UCSD-AML1 (cell line): ENCODE measurements at regions not wholly inside any gene's neighbourhood (a gene's known extent, or its start where the extent isn't known, plus 50 kb on each side); places are given as distances from the start of the nearest gene placed in this dataset.
A peak's percentile ranks its signal among the peaks of the same experiment; 100 is the strongest.
"Not testable (repeated sequence)": the region's sequence is repeated elsewhere in the genome, so short reads cannot be mapped to it uniquely, and the experiment has no call there.

ENCODE experiments used
- DNase-seq: peaks from one replicate; lab custom pipeline; 2025; ENCODE audit not compliant: unreplicated experiment; lab: John Stamatoyannopoulos, UW

DNA sequence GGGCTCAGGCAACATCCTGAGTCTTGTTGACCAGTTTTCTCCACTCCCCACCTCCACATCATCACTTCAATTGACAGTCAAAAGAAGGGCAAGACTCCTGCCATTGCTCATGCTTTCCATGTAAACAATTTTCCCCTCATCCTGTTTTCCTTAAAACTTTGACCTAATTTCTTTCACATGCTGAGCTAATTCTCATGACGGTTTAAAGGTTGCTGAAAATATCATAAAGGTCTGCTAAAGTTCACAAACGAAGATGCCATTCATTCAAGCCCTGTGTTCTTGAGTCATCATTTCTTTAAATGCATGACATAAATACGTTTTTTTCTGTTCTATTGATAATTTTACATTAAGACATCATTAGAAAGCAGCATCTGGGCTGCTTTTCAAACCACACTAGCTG is 353.9 kb downstream of the NKX6-1 start:
- DNase-seq, result no peak

DNA sequence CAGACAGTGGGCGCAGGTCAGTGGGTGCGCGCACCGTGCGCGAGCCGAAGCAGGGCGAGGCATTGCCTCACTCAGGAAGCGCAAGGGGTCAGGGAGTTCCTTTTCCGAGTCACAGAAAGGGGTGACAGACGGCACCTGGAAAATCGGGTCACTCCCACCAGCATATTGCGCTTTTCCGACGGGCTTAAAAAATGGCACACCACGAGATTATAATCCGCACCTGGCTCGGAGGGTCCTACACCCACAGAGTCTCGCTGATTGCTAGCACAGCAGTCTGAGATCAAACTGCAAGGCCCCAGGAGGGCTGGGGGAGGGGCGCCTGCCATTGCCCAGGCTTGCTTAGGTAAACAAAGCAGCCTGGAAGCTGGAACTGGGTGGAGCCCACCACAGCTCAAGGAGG is 372.2 kb downstream of the NKX6-1 start:
- DNase-seq, result not testable (repeated sequence)

DNA sequence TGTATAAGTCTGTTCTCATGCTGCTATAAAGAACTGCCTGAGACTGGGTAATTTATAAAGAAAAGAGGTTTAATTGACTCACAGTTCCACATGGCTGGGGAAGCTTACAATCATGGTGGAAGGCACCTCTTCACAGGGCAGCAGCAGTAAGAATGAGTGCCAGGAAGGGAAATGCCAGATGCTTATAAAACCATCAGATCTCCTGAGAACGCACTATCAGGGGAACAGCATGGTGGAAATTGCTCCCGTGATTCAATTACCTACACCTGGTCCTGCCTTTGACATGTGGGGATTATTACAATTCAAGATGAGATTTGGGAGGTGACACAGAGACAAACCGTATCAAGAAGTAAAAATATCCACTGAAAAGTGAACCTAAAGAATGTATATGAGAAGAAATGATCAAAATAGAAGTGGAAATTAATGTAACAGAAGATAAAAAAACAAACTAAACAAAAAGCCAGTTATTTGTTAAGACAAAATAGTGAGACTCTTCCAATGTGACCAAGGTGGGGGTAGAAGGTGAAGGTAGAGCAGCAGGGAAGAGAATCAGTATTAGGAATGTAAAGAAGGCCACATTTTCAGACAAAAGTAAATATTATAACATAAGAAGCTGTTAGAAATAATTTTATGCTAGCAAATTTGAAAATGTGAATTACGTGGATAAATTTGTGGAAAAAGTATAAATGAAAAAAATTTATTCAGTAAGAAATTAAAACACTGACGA is 372.9 kb downstream of the NKX6-1 start:
- no peak for DNase-seq

DNA sequence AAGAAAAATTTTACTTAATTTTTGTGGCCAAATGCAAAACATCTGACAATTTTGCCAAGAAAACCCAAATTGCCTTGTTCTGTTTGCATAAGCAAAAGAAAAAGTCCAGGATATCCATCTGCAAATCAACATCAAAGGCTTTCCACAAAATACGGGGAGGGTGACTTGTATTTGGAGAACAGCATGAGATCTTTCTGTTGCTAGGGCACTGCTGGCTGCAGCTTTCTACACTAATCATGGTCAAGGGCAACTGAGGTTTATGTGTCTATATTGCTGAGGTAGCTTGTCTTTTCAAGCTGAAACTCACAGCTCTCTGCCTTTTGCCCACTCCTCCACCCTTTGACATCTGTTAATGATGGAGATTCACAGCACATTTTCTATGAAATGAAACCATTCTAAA is 389.1 kb downstream of the NKX6-1 start:
- DNase-seq, result no peak

DNA sequence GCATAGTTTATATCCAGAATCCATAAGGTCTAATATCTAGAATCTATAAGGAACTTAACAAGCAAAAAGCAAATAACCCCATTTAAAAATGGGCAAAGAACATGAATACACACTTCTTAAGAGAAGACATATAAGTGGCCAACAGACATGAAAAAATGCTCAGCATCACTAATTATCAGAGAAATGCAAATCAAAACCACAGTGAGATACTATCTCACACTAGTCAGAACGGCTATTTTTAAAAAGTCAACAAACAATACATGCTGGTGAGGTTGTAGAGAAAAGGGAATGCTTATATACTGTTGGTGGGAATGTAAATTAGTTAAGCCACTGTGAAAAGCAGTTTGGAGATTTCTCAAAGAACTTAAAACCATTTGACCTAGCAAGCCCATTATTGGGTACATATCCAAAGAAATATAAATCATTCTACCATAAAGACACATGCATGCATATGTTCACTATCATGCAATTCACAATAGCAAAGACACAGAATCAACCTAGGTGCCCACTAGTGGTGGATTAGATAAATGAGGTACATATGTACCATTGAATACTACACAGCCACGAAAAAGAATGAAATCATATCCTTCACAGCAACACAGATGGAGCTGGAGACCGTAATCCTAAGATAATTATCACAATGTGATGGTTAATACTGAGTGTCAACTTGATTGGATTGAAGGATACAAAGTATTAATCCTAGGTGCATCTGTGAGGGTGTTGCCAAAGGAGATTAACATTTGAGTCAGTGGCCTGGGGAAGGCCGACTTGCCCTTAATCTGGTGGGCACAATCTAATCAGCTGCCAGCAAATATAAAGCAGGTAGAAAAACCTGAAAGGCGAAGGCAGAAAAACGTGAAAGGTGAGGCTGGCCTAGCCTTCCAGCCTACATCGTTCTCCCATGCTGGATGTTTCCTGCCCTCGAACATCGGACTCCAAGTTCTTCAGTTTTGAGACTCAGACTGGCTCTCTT is 397.2 kb downstream of the NKX6-1 start:
- not testable (repeated sequence) for DNase-seq

DNA sequence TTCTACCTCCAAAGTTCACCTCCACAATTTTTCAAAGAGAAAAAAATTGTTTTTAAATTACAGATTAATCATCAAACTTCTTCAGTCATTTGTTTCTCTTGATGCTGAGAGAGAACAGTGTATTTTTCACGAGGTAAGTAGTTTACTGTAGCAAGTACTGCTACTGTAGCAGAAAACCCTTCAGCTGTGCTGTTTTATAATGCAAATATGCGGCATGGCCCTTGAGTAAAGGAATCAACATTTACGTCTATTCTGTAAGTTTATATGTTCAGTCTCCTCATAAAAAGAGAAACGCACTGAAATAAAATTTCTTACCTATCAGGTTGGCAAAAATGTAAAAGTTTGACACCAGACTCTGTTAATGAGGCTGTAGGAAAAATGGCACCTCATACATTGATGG is 399.0 kb downstream of the NKX6-1 start:
- no peak for DNase-seq

DNA sequence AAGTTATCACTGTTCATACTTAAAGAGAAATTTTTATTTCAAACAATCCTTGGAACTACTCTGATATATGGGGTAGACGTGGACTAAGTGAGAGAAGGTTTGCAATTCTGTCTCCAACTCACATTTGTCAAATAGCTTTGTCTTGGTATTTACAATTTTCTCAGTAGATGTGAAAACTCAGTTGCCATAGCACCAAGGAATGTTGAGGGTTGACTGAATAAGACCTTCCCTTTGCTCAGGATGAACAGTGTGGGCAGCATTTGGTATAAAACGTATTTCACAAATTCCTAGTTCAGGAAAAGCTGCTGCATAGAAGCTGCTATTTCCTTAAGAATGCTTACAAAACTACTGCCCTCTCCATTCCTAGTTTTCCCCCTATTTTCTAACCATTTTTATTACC is 399.5 kb downstream of the NKX6-1 start:
- DNase-seq, result no peak

DNA sequence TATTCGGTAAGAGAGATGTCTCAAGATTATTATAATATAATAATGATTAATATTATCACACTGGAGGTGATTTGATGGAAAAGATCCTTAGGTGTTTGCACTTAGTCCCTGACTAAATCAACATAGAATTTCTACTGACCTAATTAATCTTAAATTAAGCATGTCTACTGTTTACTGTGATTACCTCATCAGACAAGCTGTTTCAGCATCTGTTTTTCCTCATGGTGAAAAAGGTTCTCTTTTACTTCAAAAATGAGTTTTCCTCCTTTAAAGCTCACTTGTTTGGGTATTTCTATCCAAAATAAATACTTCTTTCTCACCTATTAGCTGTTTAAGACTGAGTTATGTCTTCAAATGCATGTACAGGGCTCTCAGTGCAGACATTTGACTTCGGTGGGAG is 407.8 kb downstream of the NKX6-1 start:
- no peak for DNase-seq

DNA sequence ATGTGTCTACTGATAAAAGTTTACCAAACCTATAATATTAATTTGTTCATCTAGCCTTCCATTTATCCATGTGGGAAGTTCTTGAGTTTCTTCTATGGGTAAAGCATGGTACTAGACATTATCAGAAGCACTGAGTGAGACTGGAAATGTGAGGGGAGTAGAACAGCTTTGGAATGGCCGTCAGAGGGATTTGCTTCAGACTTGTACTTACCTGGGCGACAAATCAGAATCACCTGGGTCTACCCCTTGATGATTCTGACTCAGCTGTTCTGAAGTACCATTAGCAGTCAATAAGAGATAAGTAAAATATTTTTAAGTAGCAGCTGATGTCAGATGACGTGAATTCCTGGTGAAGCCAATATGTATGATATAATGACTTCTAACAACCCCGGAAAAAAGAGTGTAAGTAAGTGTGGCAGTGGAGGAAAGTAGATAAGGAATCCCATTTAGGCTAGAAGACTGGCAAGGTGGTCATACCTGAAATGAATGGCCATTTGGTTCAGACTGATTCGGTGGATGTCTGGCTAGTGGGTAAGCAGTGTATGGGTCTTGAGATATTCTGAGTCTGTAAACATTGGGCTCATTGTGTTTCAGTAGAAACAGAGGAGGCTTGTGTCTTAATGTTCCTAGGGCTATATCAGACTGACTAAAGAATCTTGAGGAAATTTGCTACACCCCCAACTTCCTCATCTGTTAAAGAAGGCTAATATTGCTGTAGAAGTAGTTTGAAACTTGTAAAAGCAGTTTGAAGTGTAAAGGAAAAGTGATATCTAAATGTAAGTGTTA is 409.2 kb downstream of the NKX6-1 start:
- no peak for DNase-seq

DNA sequence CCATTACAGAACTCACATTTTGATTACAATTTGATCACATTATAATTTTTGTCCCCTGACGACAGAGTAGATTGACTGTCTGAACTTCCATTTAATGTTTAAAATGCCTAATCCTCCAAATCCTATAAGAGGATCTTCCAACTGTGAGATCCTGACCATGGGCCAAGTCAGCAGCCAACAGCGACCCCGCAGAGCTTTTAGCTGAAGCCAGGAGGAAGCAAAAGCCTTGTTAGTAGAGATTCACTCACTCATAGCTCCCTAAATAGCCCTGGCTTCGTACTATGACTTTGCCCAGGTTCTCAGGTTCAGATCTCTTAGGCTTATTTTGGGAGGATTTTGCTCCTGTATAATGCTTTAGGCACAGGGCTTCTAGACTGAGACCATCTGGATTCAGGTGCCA is 413.1 kb downstream of the NKX6-1 start:
- DNase-seq, result no peak

DNA sequence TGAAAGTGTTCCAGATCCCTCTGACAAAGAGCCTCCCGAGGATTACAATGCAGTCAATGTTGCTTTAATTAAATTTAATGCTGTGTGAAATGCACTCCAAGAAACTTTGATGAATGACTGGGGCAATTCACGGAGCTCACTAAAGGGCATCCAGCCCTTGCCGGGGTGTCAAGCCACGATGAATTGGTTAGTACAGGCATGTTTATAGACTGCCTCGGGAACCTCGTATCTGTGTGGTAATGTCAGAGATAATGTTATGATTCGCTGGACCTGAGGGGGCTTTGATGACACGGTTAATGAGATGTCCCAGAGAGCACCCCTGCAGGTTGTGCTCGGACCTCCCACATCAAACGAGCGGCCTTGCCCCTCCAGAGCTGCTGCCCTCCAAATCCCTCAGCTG is 428.8 kb downstream of the NKX6-1 start:
- no peak for DNase-seq

DNA sequence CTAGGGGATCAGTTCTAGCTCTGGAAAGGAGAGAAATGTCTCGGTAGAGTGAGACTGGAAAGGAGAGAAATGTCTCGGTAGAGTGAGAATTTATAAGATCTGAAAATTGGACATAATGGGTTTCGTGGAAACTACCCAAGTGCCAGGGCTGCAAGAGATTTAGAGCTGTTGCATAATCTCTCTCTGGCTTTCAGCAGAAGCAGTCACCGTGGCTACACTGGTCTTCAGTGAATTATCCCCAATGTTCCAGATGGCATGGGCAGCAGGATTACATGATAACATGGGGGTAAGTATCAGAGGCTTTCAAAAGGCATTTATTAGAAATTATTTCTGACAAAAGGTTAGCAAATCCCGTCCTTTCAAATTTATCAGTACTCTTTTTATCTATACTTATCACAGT is 435.5 kb downstream of the NKX6-1 start:
- no peak for DNase-seq

DNA sequence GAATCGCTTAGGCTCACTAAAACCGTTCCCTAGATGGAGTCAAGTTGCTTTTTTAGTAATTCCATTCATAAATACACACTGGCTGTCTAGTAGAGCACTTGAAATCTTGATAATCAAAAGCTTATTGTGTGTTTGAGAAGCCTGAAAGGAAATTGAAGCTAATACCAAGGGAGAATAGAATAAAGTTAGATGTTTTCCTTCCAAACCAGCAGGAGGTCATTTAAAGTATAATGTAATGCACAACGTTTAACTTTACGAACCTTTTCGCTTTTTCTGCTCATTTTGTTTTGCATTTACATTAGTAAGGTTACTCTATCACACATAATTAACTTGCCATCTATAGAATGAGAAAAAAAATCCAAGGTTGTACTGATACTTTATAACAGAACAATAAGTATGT is 440.9 kb downstream of the NKX6-1 start:
- no peak for DNase-seq

DNA sequence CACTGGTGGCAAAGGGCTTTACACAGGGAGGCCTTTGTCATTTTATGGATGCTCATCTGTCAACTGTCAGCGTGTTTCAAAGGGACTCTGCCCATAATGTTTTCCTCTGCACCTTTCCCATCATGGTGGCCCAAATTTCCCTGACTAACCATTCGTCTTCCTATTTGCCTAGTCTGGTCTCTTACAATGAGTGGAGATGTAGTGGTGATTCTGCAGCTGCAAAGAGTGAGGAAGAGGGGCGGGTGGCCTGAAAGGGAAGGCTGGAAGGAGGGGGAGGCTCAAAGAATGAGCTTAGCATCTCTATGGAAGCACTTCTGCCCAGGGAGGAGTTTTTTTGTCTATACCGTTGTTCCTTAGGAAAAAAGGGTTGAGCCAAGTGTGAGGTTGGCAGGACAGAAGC is 447.5 kb downstream of the NKX6-1 start:
- no peak for DNase-seq

DNA sequence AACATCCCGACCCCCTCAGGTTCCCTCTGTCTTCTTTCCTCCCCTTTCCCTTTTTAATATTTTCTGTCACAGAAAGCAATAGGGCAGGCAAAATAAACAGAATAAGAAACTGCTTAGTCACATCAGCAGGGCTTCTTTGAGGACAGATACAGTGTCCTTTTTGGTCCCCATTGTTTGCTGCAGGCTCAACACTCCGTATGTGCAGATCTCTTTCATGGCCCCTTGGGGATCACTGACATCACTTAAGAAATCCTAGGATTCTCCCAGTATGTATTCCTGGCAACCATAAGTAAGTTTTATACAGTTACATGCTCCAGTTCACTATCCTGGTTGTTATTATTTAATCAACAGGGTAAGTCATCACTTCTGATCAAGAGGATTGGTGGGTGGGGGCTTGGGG is 448.0 kb downstream of the NKX6-1 start:
- DNase-seq, result no peak

DNA sequence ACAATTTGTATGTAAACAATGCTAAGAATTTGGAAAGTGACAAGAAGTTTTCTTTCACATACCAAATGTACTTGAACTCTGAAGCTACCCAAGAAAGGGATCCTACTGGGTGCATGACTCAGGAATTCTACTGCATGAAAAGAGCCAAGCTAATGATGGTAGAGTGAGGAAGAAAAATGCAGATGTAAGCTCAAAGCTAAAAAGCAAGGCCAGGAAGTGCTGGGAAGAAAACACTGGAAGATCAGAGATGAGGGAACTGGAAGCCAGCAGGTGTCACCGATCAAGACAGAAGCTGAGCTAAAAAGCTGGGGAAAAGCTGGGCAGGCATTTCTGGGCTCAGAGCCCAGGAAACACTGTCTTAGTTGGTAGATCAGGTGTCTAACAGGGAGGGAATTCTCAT is 449.1 kb downstream of the NKX6-1 start:
- no peak for DNase-seq

DNA sequence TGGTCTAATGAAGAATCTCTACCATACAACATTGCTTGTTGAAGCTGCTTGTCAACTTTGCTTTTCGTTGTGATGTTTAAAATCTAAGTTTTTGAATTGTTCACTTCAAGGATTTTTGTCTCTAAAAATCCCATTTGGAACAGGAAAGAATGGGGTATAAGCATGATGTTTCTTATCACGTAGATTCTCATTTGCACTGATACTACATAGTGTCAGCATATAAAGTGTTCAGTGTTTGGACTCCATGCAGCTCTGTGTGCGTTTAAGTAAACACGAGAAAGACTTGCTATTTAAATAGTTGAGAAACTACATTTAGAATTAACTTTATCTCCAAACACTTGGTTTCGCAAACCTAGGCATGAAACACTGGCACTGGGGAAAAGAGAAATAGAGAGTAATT is 452.5 kb downstream of the NKX6-1 start:
- no peak for DNase-seq

DNA sequence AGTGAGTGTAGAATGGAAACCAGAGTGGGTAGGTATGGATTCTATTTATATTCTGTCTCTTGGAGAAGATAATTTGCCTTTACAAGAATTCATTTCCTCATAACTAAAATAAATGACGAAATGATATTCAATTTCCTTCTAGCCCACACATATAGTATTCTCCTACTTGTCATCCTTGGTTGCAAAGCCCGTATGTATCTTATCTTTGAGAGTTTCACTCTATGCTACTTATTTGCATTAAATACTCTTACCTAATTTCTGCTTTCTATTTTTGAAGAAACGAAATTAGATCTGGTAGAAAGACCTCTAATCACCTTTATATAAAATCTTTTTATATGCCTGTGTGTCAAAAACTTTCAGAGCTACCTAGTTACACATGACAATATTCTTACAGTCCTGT is 457.7 kb downstream of the NKX6-1 start:
- DNase-seq, result no peak

DNA sequence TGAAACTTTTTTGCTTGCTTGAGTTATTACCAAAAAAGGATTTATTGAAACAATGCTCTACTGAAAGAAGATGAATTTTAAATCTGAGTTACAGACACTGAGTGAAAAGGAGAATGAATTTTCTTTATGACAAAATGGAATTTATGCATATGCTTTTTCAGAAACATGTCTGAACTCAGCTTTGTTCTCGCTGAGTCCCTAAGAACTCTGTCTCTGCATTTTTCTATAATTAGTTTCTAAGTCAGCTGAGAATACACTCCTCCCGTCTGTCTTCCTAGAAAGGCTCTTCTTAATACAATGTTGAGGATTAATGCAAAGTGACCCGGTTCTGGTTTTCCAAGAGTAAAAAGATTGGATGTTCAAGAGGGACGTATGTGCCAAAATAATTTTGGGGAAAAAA is 463.5 kb downstream of the NKX6-1 start:
- no peak for DNase-seq

DNA sequence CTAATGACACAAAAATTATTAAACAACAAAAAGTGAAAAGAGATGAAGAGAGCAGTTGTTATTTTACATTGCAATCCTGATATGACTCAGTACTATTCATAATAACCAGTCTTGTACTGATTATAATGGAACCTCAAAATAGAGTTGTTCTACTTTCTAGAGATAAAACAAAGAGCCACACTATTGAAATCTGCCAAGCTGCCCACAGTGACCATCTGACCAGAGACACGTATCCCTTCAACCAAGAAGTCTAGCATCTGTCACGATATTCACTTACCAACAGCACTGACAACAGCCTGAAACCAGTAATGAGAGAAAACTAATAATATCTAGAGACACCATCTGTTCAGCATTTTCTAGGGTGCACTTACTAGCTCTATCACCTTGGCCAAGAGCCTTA is 466.7 kb downstream of the NKX6-1 start:
- no peak for DNase-seq

DNA sequence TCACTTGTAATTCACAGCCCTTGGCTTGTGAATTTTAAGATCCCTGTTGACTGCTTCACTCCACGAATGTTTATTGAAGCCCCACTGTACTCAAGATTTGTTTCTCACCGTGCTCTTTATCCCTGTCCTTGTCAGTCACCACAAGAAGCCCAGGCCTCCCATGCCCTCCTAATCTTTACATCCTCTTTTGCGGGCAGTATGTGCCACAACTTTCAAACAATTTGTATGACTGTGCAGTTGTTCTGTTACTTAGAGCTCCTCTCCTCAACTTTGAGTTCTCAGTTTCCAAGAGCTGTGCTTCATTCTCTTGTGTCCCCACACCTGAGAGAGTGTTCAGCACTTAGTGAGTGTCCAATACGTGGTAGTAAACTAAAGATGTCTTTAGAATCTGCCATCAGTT is 467.7 kb downstream of the NKX6-1 start:
- DNase-seq, result peak; percentile 8

DNA sequence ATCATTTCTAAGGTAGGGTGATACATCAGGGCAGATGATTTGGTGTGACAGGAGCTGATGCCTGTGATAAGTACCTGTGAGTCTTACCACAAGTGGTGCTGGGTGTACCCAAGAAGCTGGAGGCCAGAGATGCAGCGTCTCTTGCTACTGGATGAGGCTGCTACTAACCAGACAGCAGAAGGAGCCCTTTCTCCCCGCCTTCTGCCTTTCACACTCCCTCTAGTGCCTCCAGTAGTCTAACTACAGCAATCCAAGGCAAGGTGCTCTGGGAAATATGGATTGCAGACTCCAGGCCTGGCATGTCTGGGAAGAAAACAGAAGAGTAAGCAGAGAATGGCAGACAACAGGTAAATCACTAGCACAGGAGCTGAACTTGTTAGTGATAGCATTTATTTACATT is 470.8 kb downstream of the NKX6-1 start:
- no peak for DNase-seq
